ENCODE measurements at regions not wholly inside any gene's neighbourhood (a gene's known extent, or its start where the extent isn't known, plus 50 kb on each side); places are given as distances from the start of the nearest gene placed in this dataset.

- Histone ChIP-seq H3K79me2 (ENCODE audit: insufficient read depth) (no peaks in the 10 kb centered on the region), H3K27me3 (replicated peaks; ENCODE audit: insufficient read depth) (no peaks in the 10 kb centered on the region), H4K20me1 (ENCODE audit: insufficient read depth) (no peaks in the 10 kb centered on the region), H3K9ac (no peak overlapping the region), H2AFZ (no peak overlapping the region), H3K27ac (no peak overlapping the region), H3K4me3 (no peak overlapping the region), H3K4me1 (ENCODE audit: insufficient read depth) (no peaks in the 10 kb centered on the region), H3K9me2 (ENCODE audit: insufficient read depth) (no peaks in the 10 kb centered on the region), H3K9me3 (ENCODE audit: low read depth) (no peaks in the 10 kb centered on the region), H3F3A (ENCODE audit: insufficient read depth) (no peaks in the 10 kb centered on the region), H3K4me2 (ENCODE audit: unreplicated experiment) (no peak overlapping the region), H3K36me3 (ENCODE audit: low read depth) (no peaks in the 10 kb centered on the region)
- no peak for DNase-seq
- no peak for TF ChIP-seq EZH2phosphoT487 (IDR thresholded peaks at IDR 0.05; ENCODE audit: insufficient read depth, low read depth)
- no peak for TF ChIP-seq EZH2 (IDR thresholded peaks at IDR 0.05; ENCODE audit: insufficient read depth, poor library complexity, severe bottlenecking)
- 32 to 35% methylated on average over 2 of the region's 2 CpGs for whole genome bisulfite sequencing, 2 experiments (ENCODE audit: low coverage in 1 of 2, low lambda C conversion rate in 2 of 2, missing lambda C conversion rate in 2 of 2)
- in situ Hi-C loops (cut with MboI) = no loop called here
Measured at GRCh38 chr5:174614500-174615135, 109.8 kb upstream of the MSX2 start.

GRCh38 chr5:174616036-174616435 lies 108.3 kb upstream of the MSX2 start:
- no peaks in the 10 kb centered on the region for H3F3A ChIP-seq (ENCODE audit: insufficient read depth)
- in situ Hi-C loops (cut with MboI) = no loop called here

GRCh38 chr5:174617285-174617684 lies 107.1 kb upstream of the MSX2 start:
- Histone ChIP-seq H3K79me2 (ENCODE audit: insufficient read depth) (no peaks in the 10 kb centered on the region), H3K27me3 (replicated peaks; ENCODE audit: insufficient read depth) (no peaks in the 10 kb centered on the region), H3K9ac (no peak overlapping the region), H2AFZ (no peak overlapping the region), H3K9me3 (ENCODE audit: low read depth) (no peaks in the 10 kb centered on the region), H3K4me1 (ENCODE audit: insufficient read depth) (no peaks in the 10 kb centered on the region), H4K20me1 (ENCODE audit: insufficient read depth) (no peaks in the 10 kb centered on the region), H3K4me3 (no peak overlapping the region), H3K4me2 (ENCODE audit: unreplicated experiment) (no peak overlapping the region), H3K36me3 (ENCODE audit: low read depth) (no peaks in the 10 kb centered on the region), H3F3A (ENCODE audit: insufficient read depth) (no peaks in the 10 kb centered on the region), H3K27ac (no peak overlapping the region), H3K9me2 (ENCODE audit: insufficient read depth) (no peaks in the 10 kb centered on the region)
- TF ChIP-seq EZH2phosphoT487 (IDR thresholded peaks at IDR 0.05; ENCODE audit: insufficient read depth, low read depth) = no peak
- WGBS, 2 experiments (ENCODE audit: low coverage in 1 of 2, low lambda C conversion rate in 2 of 2, missing lambda C conversion rate in 2 of 2) = 47 to 69% methylated on average over 2 of the region's 2 CpGs
- no peak for DNase-seq
- in situ Hi-C loops (cut with MboI) = no loop called here

More at GRCh38 chr5:174616036-174616435, 108.3 kb upstream of the MSX2 start:
- 19 to 27% methylated on average over 2 of the region's 2 CpGs for WGBS, 2 experiments (ENCODE audit: low coverage in 1 of 2, low lambda C conversion rate in 2 of 2, missing lambda C conversion rate in 2 of 2)
- Histone ChIP-seq H3K9ac (no peak overlapping the region), H3K4me1 (ENCODE audit: insufficient read depth) (no peaks in the 10 kb centered on the region), H3K9me2 (ENCODE audit: insufficient read depth) (no peaks in the 10 kb centered on the region), H3K27me3 (replicated peaks; ENCODE audit: insufficient read depth) (no peaks in the 10 kb centered on the region), H3K4me3 (no peak overlapping the region), H2AFZ (no peak overlapping the region), H3K36me3 (ENCODE audit: low read depth) (no peaks in the 10 kb centered on the region), H4K20me1 (ENCODE audit: insufficient read depth) (no peaks in the 10 kb centered on the region), H3K4me2 (ENCODE audit: unreplicated experiment) (no peak overlapping the region), H3K9me3 (ENCODE audit: low read depth) (no peaks in the 10 kb centered on the region), H3K79me2 (ENCODE audit: insufficient read depth) (no peaks in the 10 kb centered on the region), H3K27ac (no peak overlapping the region)
- DNase-seq = no peak
- TF ChIP-seq EZH2 (IDR thresholded peaks at IDR 0.05; ENCODE audit: insufficient read depth, poor library complexity, severe bottlenecking) = no peak
- no peak for TF ChIP-seq EZH2phosphoT487 (IDR thresholded peaks at IDR 0.05; ENCODE audit: insufficient read depth, low read depth)

- Histone ChIP-seq H3K4me1 (ENCODE audit: insufficient read depth) (no peaks in the 10 kb centered on the region), H3K79me2 (ENCODE audit: insufficient read depth) (no peaks in the 10 kb centered on the region), H3K9me3 (ENCODE audit: low read depth) (no peaks in the 10 kb centered on the region), H3K36me3 (ENCODE audit: low read depth) (no peaks in the 10 kb centered on the region), H3K27ac (no peak overlapping the region), H3F3A (ENCODE audit: insufficient read depth) (no peaks in the 10 kb centered on the region), H3K27me3 (replicated peaks; ENCODE audit: insufficient read depth) (no peaks in the 10 kb centered on the region), H3K4me2 (ENCODE audit: unreplicated experiment) (no peak overlapping the region), H3K9me2 (ENCODE audit: insufficient read depth) (no peaks in the 10 kb centered on the region), H3K9ac (no peak overlapping the region), H4K20me1 (ENCODE audit: insufficient read depth) (no peaks in the 10 kb centered on the region), H3K4me3 (no peak overlapping the region), H2AFZ (no peak overlapping the region)
- DNase-seq = no peak
- in situ Hi-C loops (cut with MboI) = no loop called here
- no peak for TF ChIP-seq EZH2phosphoT487 (IDR thresholded peaks at IDR 0.05; ENCODE audit: insufficient read depth, low read depth)
- no peak for TF ChIP-seq EZH2 (IDR thresholded peaks at IDR 0.05; ENCODE audit: insufficient read depth, poor library complexity, severe bottlenecking)
- 38 to 46% methylated on average over 9 to 10 of the region's 10 CpGs for WGBS, 2 experiments (ENCODE audit: low coverage in 1 of 2, low lambda C conversion rate in 2 of 2, missing lambda C conversion rate in 2 of 2)
Measured at GRCh38 chr5:174617910-174618309, 106.5 kb upstream of the MSX2 start.

GRCh38 chr5:174618589-174618988 lies 105.8 kb upstream of the MSX2 start:
- no peak for DNase-seq
- Histone ChIP-seq H3K9ac (no peak overlapping the region), H3K79me2 (ENCODE audit: insufficient read depth) (no peaks in the 10 kb centered on the region), H3F3A (ENCODE audit: insufficient read depth) (no peaks in the 10 kb centered on the region), H3K9me3 (ENCODE audit: low read depth) (no peaks in the 10 kb centered on the region), H3K4me1 (ENCODE audit: insufficient read depth) (no peaks in the 10 kb centered on the region), H3K27me3 (replicated peaks; ENCODE audit: insufficient read depth) (0 out of 2 replicates have a peak, but pooled peaks cover 3% of the 10 kb centered on the region), H3K4me2 (ENCODE audit: unreplicated experiment) (no peak overlapping the region), H3K36me3 (ENCODE audit: low read depth) (no peaks in the 10 kb centered on the region), H4K20me1 (ENCODE audit: insufficient read depth) (no peaks in the 10 kb centered on the region), H3K4me3 (no peak overlapping the region), H3K9me2 (ENCODE audit: insufficient read depth) (no peaks in the 10 kb centered on the region), H3K27ac (no peak overlapping the region), H2AFZ (no peak overlapping the region)
- in situ Hi-C loops (cut with MboI) = no loop called here
- no peak for TF ChIP-seq EZH2phosphoT487 (IDR thresholded peaks at IDR 0.05; ENCODE audit: insufficient read depth, low read depth)
- TF ChIP-seq EZH2 (IDR thresholded peaks at IDR 0.05; ENCODE audit: insufficient read depth, poor library complexity, severe bottlenecking) = no peak
- 7 to 13% methylated on average over 4 of the region's 4 CpGs for WGBS, 2 experiments (ENCODE audit: low coverage in 1 of 2, low lambda C conversion rate in 2 of 2, missing lambda C conversion rate in 2 of 2)
